ENCODE measurements at regions not wholly inside any gene's neighbourhood (a gene's known extent, or its start where the extent isn't known, plus 50 kb on each side); places are given as distances from the start of the nearest gene placed in this dataset.
A peak's percentile ranks its signal among the peaks of the same experiment; 100 is the strongest.

DNA sequence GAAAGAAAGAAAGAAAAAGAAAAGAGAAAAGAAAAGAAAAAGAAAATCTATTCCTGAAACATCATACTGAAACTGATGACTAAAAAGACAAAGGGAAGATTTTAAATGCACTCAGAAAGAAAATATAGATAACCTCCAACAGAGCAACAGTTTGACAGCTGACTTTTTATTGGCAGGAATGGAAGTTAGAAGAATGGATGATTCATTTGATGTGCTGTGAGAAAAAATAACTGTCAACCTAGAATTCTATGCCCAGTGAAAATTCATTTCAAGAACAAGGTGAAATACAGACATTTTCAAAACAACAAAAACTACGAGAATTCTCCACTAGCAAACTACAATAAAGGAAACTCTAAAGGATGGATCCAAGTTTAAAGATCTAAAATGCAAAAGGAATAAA lies 50.5 kb upstream of the HSPA12A start:
- DNase-seq = no peak

DNA sequence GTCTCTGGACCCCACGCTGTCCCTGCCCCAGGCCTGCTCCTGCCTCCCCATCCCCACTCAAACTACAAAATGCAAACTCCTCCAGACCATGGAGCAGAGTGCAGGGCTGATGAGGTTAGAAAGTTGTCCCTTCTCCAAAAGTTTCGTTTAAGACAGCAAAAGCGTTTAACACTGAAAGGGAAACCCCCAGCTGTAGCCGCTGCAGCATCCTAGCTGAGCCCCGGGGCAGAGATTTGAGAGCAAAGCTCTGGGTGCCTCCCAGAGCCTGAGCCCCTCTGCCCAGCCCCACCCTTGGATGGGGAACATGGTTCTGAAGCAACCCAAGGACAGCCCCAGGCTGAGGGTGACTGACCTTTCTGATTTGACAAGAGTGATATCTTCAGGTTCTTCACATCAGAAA lies 52.8 kb upstream of the ENO4 start:
- DNase-seq = no peak

DNA sequence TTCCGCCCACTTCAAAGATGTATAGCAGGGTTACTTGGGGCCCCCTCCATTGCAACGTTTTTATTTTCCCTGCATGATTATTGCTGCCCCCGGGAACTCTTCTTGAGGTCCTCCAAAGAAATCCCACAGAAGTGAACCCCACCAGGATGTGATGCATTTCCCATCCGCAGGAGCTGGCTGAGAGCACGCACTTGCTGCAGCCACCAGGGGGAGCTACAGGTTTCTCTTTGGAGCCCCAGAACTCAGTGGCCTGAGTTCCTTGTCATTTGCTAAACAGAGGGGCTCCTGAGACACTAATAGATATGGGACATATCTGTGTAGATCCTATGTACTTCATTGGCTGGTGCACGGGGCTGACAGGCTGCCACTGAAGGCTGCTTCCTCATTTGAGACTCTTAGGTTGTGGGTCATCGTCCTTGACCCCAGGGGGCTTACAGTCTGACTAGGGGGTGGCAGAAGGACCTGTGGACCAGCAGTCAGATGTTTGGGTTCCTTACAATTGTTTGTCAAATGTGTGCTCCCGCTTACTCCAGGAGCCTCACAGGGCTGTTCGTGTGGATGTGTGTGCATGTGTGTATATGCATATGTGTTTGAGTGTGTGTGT lies 52.3 kb upstream of the ENO4 start:
- DNase-seq = peak; percentile 83

DNA sequence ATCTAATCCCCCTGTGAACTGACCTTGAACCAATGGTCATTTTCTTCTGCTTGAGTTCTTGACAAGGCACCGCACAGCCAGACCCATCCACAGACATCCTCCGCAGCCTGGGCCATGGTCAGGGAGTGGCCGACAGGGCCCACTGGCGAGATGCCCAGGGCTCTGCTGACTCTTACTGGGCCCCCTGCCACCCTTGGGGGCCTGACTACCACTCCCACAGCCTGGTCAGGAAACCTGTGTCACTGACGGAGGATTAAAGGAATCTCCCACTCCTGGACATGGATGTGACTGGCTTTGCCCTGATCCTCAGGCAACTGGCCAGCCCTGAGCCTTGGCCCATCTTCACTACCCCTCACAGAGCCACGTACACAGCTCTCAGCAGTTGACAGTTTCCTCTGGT lies 50.4 kb upstream of the ENO4 start:
- DNase-seq = no peak
